GM12878 (cell line): ENCODE measurements at regions not wholly inside any gene's neighbourhood (a gene's known extent, or its start where the extent isn't known, plus 50 kb on each side); places are given as distances from the start of the nearest gene placed in this dataset.
"Not testable (repeated sequence)": the region's sequence is repeated elsewhere in the genome, so short reads cannot be mapped to it uniquely, and the experiment has no call there.

Source experiments
- FOXM1 ChIP-seq: IDR thresholded peaks from 2 replicates; pipeline ENCODE4 v1.6.1; 2012; ENCODE audit warnings: low read depth, mild to moderate bottlenecking, inconsistent platforms, low read length, moderate library complexity
- POLR2AphosphoS5 ChIP-seq: IDR thresholded peaks from 2 replicates; pipeline ENCODE4 v1.6.1; 2011; ENCODE audit warnings: mild to moderate bottlenecking, low read length, inconsistent platforms
- RAD21 ChIP-seq: IDR thresholded peaks from 2 replicates; pipeline ENCODE4 v1.6.1; 2011; ENCODE audit warnings: mild to moderate bottlenecking, low read depth, low read length, moderate library complexity; ENCODE audit not compliant: insufficient read depth
- SMAD1 ChIP-seq: fragments of 450-650 bp; IDR thresholded peaks from 2 replicates; pipeline ENCODE4 v1.6.1; 2018; ENCODE audit warnings: mild to moderate bottlenecking, low read depth; ENCODE audit not compliant: partially characterized antibody
- SMC3 ChIP-seq: IDR thresholded peaks from 2 replicates; pipeline ENCODE4 v1.6.1; 2011; ENCODE audit warnings: low read length, improper control_type of control experiment, borderline replicate concordance
- YY1 ChIP-seq: IDR thresholded peaks from 2 replicates; pipeline ENCODE4 v1.6.1; 2011; ENCODE audit warnings: low read depth, mild to moderate bottlenecking, low read length
- ZNF274 ChIP-seq: IDR thresholded peaks from one replicate; pipeline ENCODE4 v1.8.0; 2011; ENCODE audit not compliant: insufficient read length, insufficient read depth
- ZZZ3 ChIP-seq: IDR thresholded peaks from 2 replicates; pipeline ENCODE4 v1.6.1; 2011; ENCODE audit warnings: low read depth; ENCODE audit not compliant: control insufficient read depth, insufficient read length
- TF ChIP-seq, protein P1 (sequence below), 3 experiments: IDR thresholded peaks in 2 of 3; conservative IDR thresholded peaks in 1 of 3; 2 replicates each; pipeline ENCODE4 v1.5.1; 2011; ENCODE audit warnings: low read depth in 3 of 3, low read length in 3 of 3, mild to moderate bottlenecking in 3 of 3, control low read depth in 2 of 3, moderate library complexity in 2 of 3, inconsistent platforms in 1 of 3, mixed read lengths in 1 of 3; ENCODE audit not compliant: control insufficient read depth in 2 of 3, insufficient read depth in 1 of 3; ENCODE audit errors: extremely low read depth in 1 of 3

DNA sequence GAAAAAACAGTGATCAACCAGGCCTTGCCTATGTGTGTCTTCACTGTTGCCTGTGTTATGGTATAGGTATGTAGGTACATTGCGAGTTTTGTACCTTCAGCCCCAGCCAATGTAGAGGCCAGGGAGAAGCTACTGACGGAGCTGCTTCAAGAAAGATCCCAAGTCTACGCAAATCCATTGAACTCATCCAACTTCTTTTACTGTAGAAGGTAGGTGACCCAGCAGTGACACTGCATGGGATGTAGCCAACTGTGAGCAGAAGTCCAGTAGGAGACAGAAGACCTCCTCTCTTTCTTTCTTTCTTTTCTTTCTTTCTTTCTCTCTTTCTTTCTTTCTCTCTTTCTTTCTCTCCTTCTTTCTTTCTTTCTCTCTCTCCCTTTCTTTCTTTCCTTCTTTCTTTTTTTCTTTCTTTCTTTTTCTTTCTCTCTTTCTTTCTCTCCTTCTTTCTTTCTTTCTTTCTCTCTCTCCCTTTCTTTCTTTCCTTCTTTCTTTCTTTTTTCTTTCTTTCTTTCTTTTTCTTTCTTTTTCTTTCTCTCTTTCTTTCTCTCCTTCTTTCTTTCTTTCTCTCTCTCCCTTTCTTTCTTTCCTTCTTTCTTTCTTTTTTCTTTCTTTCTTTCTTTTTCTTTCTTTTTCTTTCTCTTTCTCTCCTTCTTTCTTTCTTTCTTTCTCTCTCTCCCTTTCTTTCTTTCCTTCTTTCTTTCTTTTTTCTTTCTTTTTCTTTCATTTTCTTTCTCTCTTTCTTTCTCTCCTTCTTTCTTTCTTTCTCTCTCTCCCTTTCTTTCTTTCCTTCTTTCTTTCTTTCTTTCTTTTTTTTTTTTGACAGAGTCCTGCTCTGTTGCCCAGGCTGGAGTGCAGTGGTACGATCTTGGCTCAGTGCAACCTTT is 88.7 kb upstream of the NCK2 start:
- TF ChIP-seq FOXM1, POLR2AphosphoS5, ZZZ3, SMC3, SMAD1, ZNF274, RAD21, YY1: not testable (repeated sequence)
- TF ChIP-seq, protein P1, sequence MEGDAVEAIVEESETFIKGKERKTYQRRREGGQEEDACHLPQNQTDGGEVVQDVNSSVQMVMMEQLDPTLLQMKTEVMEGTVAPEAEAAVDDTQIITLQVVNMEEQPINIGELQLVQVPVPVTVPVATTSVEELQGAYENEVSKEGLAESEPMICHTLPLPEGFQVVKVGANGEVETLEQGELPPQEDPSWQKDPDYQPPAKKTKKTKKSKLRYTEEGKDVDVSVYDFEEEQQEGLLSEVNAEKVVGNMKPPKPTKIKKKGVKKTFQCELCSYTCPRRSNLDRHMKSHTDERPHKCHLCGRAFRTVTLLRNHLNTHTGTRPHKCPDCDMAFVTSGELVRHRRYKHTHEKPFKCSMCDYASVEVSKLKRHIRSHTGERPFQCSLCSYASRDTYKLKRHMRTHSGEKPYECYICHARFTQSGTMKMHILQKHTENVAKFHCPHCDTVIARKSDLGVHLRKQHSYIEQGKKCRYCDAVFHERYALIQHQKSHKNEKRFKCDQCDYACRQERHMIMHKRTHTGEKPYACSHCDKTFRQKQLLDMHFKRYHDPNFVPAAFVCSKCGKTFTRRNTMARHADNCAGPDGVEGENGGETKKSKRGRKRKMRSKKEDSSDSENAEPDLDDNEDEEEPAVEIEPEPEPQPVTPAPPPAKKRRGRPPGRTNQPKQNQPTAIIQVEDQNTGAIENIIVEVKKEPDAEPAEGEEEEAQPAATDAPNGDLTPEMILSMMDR (IDR thresholded peaks at IDR 0.05 in 2 of 3, conservative IDR thresholded peaks at IDR 0.05 in 1 of 3; ENCODE audit: control insufficient read depth in 2 of 3, extremely low read depth in 1 of 3, insufficient read depth in 1 of 3, low read depth in 3 of 3, low read length in 3 of 3): not testable (repeated sequence)
